OCI-LY7 (cell line): ENCODE measurements at regions not wholly inside any gene's neighbourhood (a gene's known extent, or its start where the extent isn't known, plus 50 kb on each side); places are given as distances from the start of the nearest gene placed in this dataset.

Experiments used
- BruUV-seq: library from RNA; stranded (reverse); fragments of 400-500 nt; replicated peaks from 2 replicates; lab custom pipeline; 2021; lab: Mats Ljungman, UMichigan
- CTCF ChIA-PET: fragments of 300-600 bp; sonication (Branson Sonifier 250); formaldehyde crosslinking; loops from one replicate; lab custom pipeline; 2022; ENCODE audit warnings: antibody characterized with exemption; ENCODE audit not compliant: unreplicated experiment; lab: Charles Lee
- POLR2A ChIA-PET: fragments of 300-600 bp; sonication (Branson Sonifier 250); formaldehyde crosslinking; loops from one replicate; lab custom pipeline; 2022; ENCODE audit warnings: antibody characterized with exemption; lab: Charles Lee
- DNase-seq: peaks from one replicate; pipeline ENCODE4 v3.0.0-alpha.2; 2015; ENCODE audit warnings: low spot score
- H2AFZ ChIP-seq: fragments of 200-600 bp; sonication (generic), shearing (Covaris generic); 2 replicates; pipeline ENCODE4 v1.6.1; 2014; ENCODE audit warnings: mild to moderate bottlenecking, antibody characterized with exemption, low read length, moderate library complexity
- H3K27ac ChIP-seq: fragments of 200-600 bp; sonication (generic); 2 replicates; pipeline ENCODE4 v1.5.1; 2014; ENCODE audit warnings: mixed run types, low read depth, mild to moderate bottlenecking, moderate library complexity, low read length, inconsistent platforms; ENCODE audit not compliant: poor library complexity, severe bottlenecking
- H3K36me3 ChIP-seq: fragments of 200-600 bp; sonication (generic); 2 replicates; pipeline ENCODE4 v1.6.1; 2014; ENCODE audit warnings: mild to moderate bottlenecking, antibody characterized with exemption, low read length, moderate library complexity, mixed read lengths; ENCODE audit not compliant: insufficient read depth
- H3K4me1 ChIP-seq: fragments of 200-600 bp; sonication (generic); 2 replicates; pipeline ENCODE4 v1.5.1; 2014; ENCODE audit warnings: mild to moderate bottlenecking, low read length; ENCODE audit not compliant: insufficient read depth, poor library complexity, severe bottlenecking
- H3K4me2 ChIP-seq: fragments of 200-600 bp; sonication (generic); 2 replicates; pipeline ENCODE4 v1.6.1; 2014; ENCODE audit warnings: mild to moderate bottlenecking, low read length
- H3K4me3 ChIP-seq: fragments of 200-600 bp; sonication (generic); 2 replicates; pipeline ENCODE4 v1.5.1; 2014; ENCODE audit warnings: mild to moderate bottlenecking, low read depth, low read length; ENCODE audit not compliant: poor library complexity, severe bottlenecking
- H3K79me2 ChIP-seq: fragments of 200-600 bp; sonication (generic); 2 replicates; pipeline ENCODE4 v1.6.1; 2016; ENCODE audit warnings: low read depth, mild to moderate bottlenecking, low read length, moderate library complexity, mixed read lengths; ENCODE audit not compliant: insufficient read depth
- H3K9me2 ChIP-seq: fragments of 200-600 bp; sonication (generic); 2 replicates; pipeline ENCODE4 v1.6.1; 2016; ENCODE audit warnings: mild to moderate bottlenecking, low read length, mixed read lengths; ENCODE audit not compliant: insufficient read depth
- H3K9me3 ChIP-seq: fragments of 200-600 bp; sonication (generic); 2 replicates; pipeline ENCODE4 v1.6.1; 2014; ENCODE audit warnings: mild to moderate bottlenecking, mixed run types, low read length, mixed read lengths
- H4K20me1 ChIP-seq: fragments of 200-600 bp; sonication (generic); 2 replicates; pipeline ENCODE4 v1.6.1; 2014; ENCODE audit warnings: mild to moderate bottlenecking, antibody characterized with exemption, low read length, moderate library complexity, mixed read lengths; ENCODE audit not compliant: insufficient read depth
- EZH2phosphoT487 ChIP-seq: fragments of 200-600 bp; sonication (generic); IDR thresholded peaks from 2 replicates; pipeline ENCODE4 v1.6.1; 2018; ENCODE audit warnings: low read depth, borderline replicate concordance, mild to moderate bottlenecking, mixed run types, antibody characterized with exemption, low read length, moderate library complexity, mixed read lengths
- intact Hi-C: fragments of 100-400 bp; cut with micrococcal nuclease; formaldehyde crosslinking; loops from one replicate; pipeline ENCODE4 v1.10.0; 2022; ENCODE audit not compliant: unreplicated experiment
- TF ChIP-seq, protein P1 (sequence below): fragments of 200-600 bp; sonication (generic); conservative IDR thresholded peaks from 2 replicates; pipeline ENCODE4 v1.5.1; 2014; ENCODE audit warnings: mild to moderate bottlenecking, antibody characterized with exemption, low read length, moderate library complexity, mixed read lengths

DNA sequence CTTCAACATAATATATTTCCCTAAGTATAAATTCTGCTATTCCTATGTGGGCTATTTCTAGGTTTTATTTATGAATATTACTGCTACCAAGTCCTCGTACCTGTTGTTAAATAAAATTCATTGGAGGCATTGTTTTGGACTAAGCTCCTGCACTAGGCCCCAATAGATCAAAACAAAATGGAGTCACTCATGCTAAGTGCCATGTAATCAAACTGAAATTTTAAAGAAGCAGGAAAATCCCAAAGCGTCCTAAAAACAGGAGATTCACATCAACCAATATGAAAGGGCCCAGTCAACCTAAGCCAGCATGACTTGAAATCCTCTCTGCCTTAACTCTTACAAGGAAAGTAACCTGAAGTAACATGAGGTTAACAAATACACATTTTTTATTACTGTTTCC is 743.2 kb downstream of the TRAM1L1 start:
- Histone ChIP-seq H3K4me3 (no peak overlapping the region), H3K4me2 (no peak overlapping the region), H3K9me3 (no peaks in the 10 kb centered on the region), H2AFZ (no peak overlapping the region), H3K36me3 (no peaks in the 10 kb centered on the region), H3K79me2 (no peaks in the 10 kb centered on the region), H3K27ac (no peak overlapping the region), H3K4me1 (no peaks in the 10 kb centered on the region), H4K20me1 (no peaks in the 10 kb centered on the region), H3K9me2 (no peaks in the 10 kb centered on the region)
- no peak for TF ChIP-seq EZH2phosphoT487
- TF ChIP-seq, protein P1, sequence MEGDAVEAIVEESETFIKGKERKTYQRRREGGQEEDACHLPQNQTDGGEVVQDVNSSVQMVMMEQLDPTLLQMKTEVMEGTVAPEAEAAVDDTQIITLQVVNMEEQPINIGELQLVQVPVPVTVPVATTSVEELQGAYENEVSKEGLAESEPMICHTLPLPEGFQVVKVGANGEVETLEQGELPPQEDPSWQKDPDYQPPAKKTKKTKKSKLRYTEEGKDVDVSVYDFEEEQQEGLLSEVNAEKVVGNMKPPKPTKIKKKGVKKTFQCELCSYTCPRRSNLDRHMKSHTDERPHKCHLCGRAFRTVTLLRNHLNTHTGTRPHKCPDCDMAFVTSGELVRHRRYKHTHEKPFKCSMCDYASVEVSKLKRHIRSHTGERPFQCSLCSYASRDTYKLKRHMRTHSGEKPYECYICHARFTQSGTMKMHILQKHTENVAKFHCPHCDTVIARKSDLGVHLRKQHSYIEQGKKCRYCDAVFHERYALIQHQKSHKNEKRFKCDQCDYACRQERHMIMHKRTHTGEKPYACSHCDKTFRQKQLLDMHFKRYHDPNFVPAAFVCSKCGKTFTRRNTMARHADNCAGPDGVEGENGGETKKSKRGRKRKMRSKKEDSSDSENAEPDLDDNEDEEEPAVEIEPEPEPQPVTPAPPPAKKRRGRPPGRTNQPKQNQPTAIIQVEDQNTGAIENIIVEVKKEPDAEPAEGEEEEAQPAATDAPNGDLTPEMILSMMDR: no peak
- intact Hi-C loops: no loop called here
- DNase-seq: no peak
- CTCF ChIA-PET: no interaction called here
- BruUV-seq: no TSS peak
- POLR2A ChIA-PET: no interaction called here

DNA sequence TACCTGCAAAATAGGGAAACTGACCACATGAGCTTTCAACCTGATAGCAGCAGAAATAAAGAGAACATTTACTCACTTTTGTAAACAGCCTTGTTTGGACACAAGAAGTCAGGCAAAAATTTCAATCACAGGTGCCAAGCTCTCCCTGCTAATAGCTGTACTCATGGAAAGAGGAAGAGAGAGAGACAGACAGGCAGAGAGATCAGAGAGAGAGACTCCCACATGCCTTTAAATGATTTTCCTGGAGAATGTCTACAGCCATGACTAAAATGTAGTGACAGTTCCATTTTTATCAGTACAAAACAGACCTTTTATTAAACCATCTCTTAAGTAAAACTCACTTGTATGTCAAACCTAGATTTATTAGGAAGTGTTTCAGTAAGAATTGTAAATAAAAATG is 752.9 kb downstream of the TRAM1L1 start:
- H3K9me3 ChIP-seq: no peaks in the 10 kb centered on the region
- BruUV-seq: no TSS peak
- H2AFZ ChIP-seq: no peak overlapping the region
- intact Hi-C loops: no loop called here
- DNase-seq: no peak
- ChIA-PET POLR2A (interaction anchor here (0.6 to 0.7 kb wide), 3 partner anchors 9 to 1297 kb away, joined by 3 to 4 read pairs (median 4); no protein-coding TSS in a partner anchor), CTCF (no interaction called here)
- TF ChIP-seq, protein P1: no peak
- TF ChIP-seq EZH2phosphoT487: no peak
- no peaks in the 10 kb centered on the region for H3K9me2 ChIP-seq
- no peaks in the 10 kb centered on the region for H3K4me1 ChIP-seq
- no peak overlapping the region for H3K4me2 ChIP-seq
- H3K27ac ChIP-seq: no peak overlapping the region
- no peak overlapping the region for H3K4me3 ChIP-seq
- no peaks in the 10 kb centered on the region for H4K20me1 ChIP-seq
- no peaks in the 10 kb centered on the region for H3K79me2 ChIP-seq
- no peaks in the 10 kb centered on the region for H3K36me3 ChIP-seq

DNA sequence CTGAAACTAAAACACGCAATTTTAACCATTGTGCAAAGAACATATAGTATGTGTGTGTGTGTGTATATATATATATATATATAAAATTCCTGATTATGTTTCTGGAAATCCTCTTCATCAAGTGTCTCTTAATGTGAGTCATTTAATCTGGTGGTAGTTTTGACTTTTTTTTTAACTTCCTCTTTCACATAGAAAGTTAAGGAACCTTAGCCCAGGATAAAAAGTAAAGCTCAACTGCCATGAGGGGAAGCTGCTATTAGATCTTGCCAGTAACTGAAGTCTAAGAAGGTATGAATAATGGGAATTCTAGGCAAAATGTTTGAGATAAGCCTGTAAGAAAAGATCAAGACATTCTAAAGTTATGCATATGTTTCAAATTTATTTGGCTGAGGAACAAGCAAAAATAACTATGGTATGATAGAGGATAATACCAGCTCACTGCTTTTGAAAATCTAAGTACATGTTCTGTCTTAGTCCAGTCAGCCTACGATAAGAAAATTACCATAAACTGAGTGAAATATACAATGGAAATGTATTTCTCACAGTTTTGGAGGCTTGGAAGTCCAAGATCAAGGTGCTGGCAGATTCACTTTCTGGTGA is 757.0 kb downstream of the TRAM1L1 start:
- Histone ChIP-seq H3K9me2 (no peaks in the 10 kb centered on the region), H3K27ac (no peak overlapping the region), H3K4me1 (no peaks in the 10 kb centered on the region), H3K36me3 (no peaks in the 10 kb centered on the region), H4K20me1 (no peaks in the 10 kb centered on the region), H3K4me3 (no peak overlapping the region), H3K9me3 (no peaks in the 10 kb centered on the region), H3K79me2 (no peaks in the 10 kb centered on the region), H2AFZ (no peak overlapping the region), H3K4me2 (no peak overlapping the region)
- BruUV-seq: no TSS peak
- intact Hi-C loops: no loop called here
- DNase-seq: no peak
- POLR2A ChIA-PET: interaction anchor here (0.6 kb wide), 1 partner anchor 463 kb away, joined by 3 read pairs; no protein-coding TSS in a partner anchor
- CTCF ChIA-PET: no interaction called here
- TF ChIP-seq, protein P1: no peak
- no peak for TF ChIP-seq EZH2phosphoT487
